ENCODE measurements at regions not wholly inside any gene's neighbourhood (a gene's known extent, or its start where the extent isn't known, plus 50 kb on each side); places are given as distances from the start of the nearest gene placed in this dataset.

- H3K4me3 ChIP-seq (ENCODE audit: low read depth, low read length) = no peak overlapping the region
- no peak for DNase-seq (ENCODE audit: low read depth)
- H3K27me3 ChIP-seq (ENCODE audit: control insufficient read depth, insufficient read depth, low read length) = no peaks in the 10 kb centered on the region
- no peaks in the 10 kb centered on the region for H3K36me3 ChIP-seq (ENCODE audit: control insufficient read depth, insufficient read depth, low read length)
- no peak for FAIRE-seq
- no peak for TF ChIP-seq CTCF (IDR thresholded peaks at IDR 0.05; ENCODE audit: insufficient read depth, low read length, severe bottlenecking)
Measured at GRCh38 chr5:117954331-117954730, 1034.0 kb downstream of the DTWD2 start.

- Histone ChIP-seq H3K36me3 (ENCODE audit: control insufficient read depth, insufficient read depth, low read length) (no peaks in the 10 kb centered on the region), H3K4me3 (ENCODE audit: low read depth, low read length) (no peak overlapping the region), H3K27me3 (ENCODE audit: control insufficient read depth, insufficient read depth, low read length) (no peaks in the 10 kb centered on the region)
- TF ChIP-seq CTCF (IDR thresholded peaks at IDR 0.05; ENCODE audit: insufficient read depth, low read length, severe bottlenecking) = no peak
- FAIRE-seq (no peak), DNase-seq (ENCODE audit: low read depth) (no peak)
Measured at GRCh38 chr5:117953272-117953671, 1035.1 kb downstream of the DTWD2 start.

- DNase-seq (ENCODE audit: low read depth) (no peak), FAIRE-seq (no peak)
- TF ChIP-seq CTCF (IDR thresholded peaks at IDR 0.05; ENCODE audit: insufficient read depth, low read length, severe bottlenecking) = no peak
- no peaks in the 10 kb centered on the region for H3K36me3 ChIP-seq (ENCODE audit: control insufficient read depth, insufficient read depth, low read length)
- H3K4me3 ChIP-seq (ENCODE audit: low read depth, low read length) = no peak overlapping the region
- no peaks in the 10 kb centered on the region for H3K27me3 ChIP-seq (ENCODE audit: control insufficient read depth, insufficient read depth, low read length)
Measured at GRCh38 chr5:117947836-117948235, 1040.5 kb downstream of the DTWD2 start.

GRCh38 chr5:117947121-117947520 is 1041.2 kb downstream of the DTWD2 start:
- FAIRE-seq (no peak), DNase-seq (ENCODE audit: low read depth) (no peak)
- Histone ChIP-seq H3K4me3 (ENCODE audit: low read depth, low read length) (no peak overlapping the region), H3K36me3 (ENCODE audit: control insufficient read depth, insufficient read depth, low read length) (no peaks in the 10 kb centered on the region), H3K27me3 (ENCODE audit: control insufficient read depth, insufficient read depth, low read length) (no peaks in the 10 kb centered on the region)
- no peak for TF ChIP-seq CTCF (IDR thresholded peaks at IDR 0.05; ENCODE audit: insufficient read depth, low read length, severe bottlenecking)

- no peak for TF ChIP-seq CTCF (IDR thresholded peaks at IDR 0.05; ENCODE audit: insufficient read depth, low read length, severe bottlenecking)
- DNase-seq (ENCODE audit: low read depth) = no peak
- Histone ChIP-seq H3K4me3 (ENCODE audit: low read depth, low read length) (no peak overlapping the region), H3K27me3 (ENCODE audit: control insufficient read depth, insufficient read depth, low read length) (no peaks in the 10 kb centered on the region), H3K36me3 (ENCODE audit: control insufficient read depth, insufficient read depth, low read length) (no peaks in the 10 kb centered on the region)
- FAIRE-seq = no peak
Measured at GRCh38 chr5:117945258-117945657, 1043.1 kb downstream of the DTWD2 start.

- H3K4me3 ChIP-seq (ENCODE audit: low read depth, low read length) = no peak overlapping the region
- H3K36me3 ChIP-seq (ENCODE audit: control insufficient read depth, insufficient read depth, low read length) = no peaks in the 10 kb centered on the region
- FAIRE-seq = no peak
- no peak for DNase-seq (ENCODE audit: low read depth)
- no peaks in the 10 kb centered on the region for H3K27me3 ChIP-seq (ENCODE audit: control insufficient read depth, insufficient read depth, low read length)
- no peak for TF ChIP-seq CTCF (IDR thresholded peaks at IDR 0.05; ENCODE audit: insufficient read depth, low read length, severe bottlenecking)
Measured at GRCh38 chr5:117943541-117943940, 1044.8 kb downstream of the DTWD2 start.

All from bronchial epithelial cell (primary cell).